Coronary artery (tissue), 2 donors: ENCODE measurements at regions not wholly inside any gene's neighbourhood (a gene's known extent, or its start where the extent isn't known, plus 50 kb on each side); places are given as distances from the start of the nearest gene placed in this dataset.
"Not testable (repeated sequence)": the region's sequence is repeated elsewhere in the genome, so short reads cannot be mapped to it uniquely, and the experiment has no call there.

Experiments used
- DNase-seq: peaks from one replicate; pipeline ENCODE4 v3.0.0-alpha.2; 2017; ENCODE audit warnings: low spot score
- H3K27ac ChIP-seq, 2 donors: fragments of 200-600 bp; sonication (generic); one replicate each; pipeline ENCODE4 v1.5.1; 2016 to 2019
- H3K4me3 ChIP-seq: fragments of 200-600 bp; sonication (generic); 2 replicates; pipeline ENCODE4 v1.5.1; 2016; ENCODE audit warnings: mild to moderate bottlenecking, moderate library complexity
- CTCF ChIP-seq: fragments of 200-600 bp; sonication (generic); IDR thresholded peaks from one replicate; pipeline ENCODE4 v1.5.1; 2019; ENCODE audit warnings: antibody characterized with exemption

GRCh38 chr13:80931766-80932165, 590.8 kb upstream of the SPRY2 start:
- Histone ChIP-seq H3K27ac (peak overlapping the region in 1 of 2 donors; percentile 29), H3K4me3 (no peak overlapping the region)
- TF ChIP-seq CTCF = no peak
- DNase-seq = no peak

- Histone ChIP-seq H3K4me3 (no peak overlapping the region), H3K27ac (peak overlapping the region in 1 of 2 donors; percentile 29)
- no peak for DNase-seq
- TF ChIP-seq CTCF = no peak
Measured at GRCh38 chr13:80931118-80931517, 590.2 kb upstream of the SPRY2 start.

- Histone ChIP-seq H3K4me3 (no peak overlapping the region), H3K27ac (no peak overlapping the region)
- no peak for TF ChIP-seq CTCF
- DNase-seq = no peak
Measured at GRCh38 chr13:80928241-80928640, 587.3 kb upstream of the SPRY2 start.

GRCh38 chr13:80926024-80926423, 585.1 kb upstream of the SPRY2 start:
- DNase-seq, H3K4me3 ChIP-seq, H3K27ac ChIP-seq: not testable (repeated sequence)

GRCh38 chr13:80924596-80924995, 583.7 kb upstream of the SPRY2 start:
- Histone ChIP-seq H3K27ac (peak overlapping the region in 1 of 2 donors; percentile 41), H3K4me3 (no peak overlapping the region)
- TF ChIP-seq CTCF = no peak
- DNase-seq = no peak

- no peak overlapping the region for H3K4me3 ChIP-seq
- no peak for DNase-seq
- peak overlapping the region in 1 of 2 donors; percentile 41 for H3K27ac ChIP-seq
- no peak for TF ChIP-seq CTCF
Measured at GRCh38 chr13:80923907-80924306, 583.0 kb upstream of the SPRY2 start.

- TF ChIP-seq CTCF = no peak
- H3K27ac ChIP-seq = no peak overlapping the region
- DNase-seq = no peak
- no peak overlapping the region for H3K4me3 ChIP-seq
Measured at GRCh38 chr13:80921971-80922370, 581.0 kb upstream of the SPRY2 start.

- Histone ChIP-seq H3K27ac (no peak overlapping the region), H3K4me3 (no peak overlapping the region)
- DNase-seq = no peak
- TF ChIP-seq CTCF = no peak
Measured at GRCh38 chr13:80921541-80921940, 580.6 kb upstream of the SPRY2 start.
